Large intestine (tissue), 3 donors: ENCODE measurements at regions not wholly inside any gene's neighbourhood (a gene's known extent, or its start where the extent isn't known, plus 50 kb on each side); places are given as distances from the start of the nearest gene placed in this dataset.

Source experiments
- DNase-seq, 2 donors: peaks; one replicate each; pipeline versions ENCODE4 v3.0.0 to v3.0.0-alpha.2; 2013
- H3K27ac ChIP-seq: one replicate; pipeline ENCODE4 v1.5.1; 2013; ENCODE audit warnings: low read length
- H3K27me3 ChIP-seq: 2 replicates; pipeline ENCODE4 v1.6.1; 2013; ENCODE audit warnings: low read length; ENCODE audit not compliant: control insufficient read depth, insufficient read depth
- H3K36me3 ChIP-seq: 2 replicates; pipeline ENCODE4 v1.6.1; 2013; ENCODE audit warnings: low read length; ENCODE audit not compliant: control insufficient read depth, insufficient read depth
- H3K4me1 ChIP-seq: one replicate; pipeline ENCODE4 v1.6.1; 2013; ENCODE audit warnings: low read length; ENCODE audit not compliant: control insufficient read depth, insufficient read depth
- H3K4me3 ChIP-seq: one replicate; pipeline ENCODE4 v1.5.1; 2013; ENCODE audit warnings: low read length
- H3K9me3 ChIP-seq: one replicate; pipeline ENCODE4 v1.6.1; 2013; ENCODE audit warnings: mild to moderate bottlenecking, low read depth, low read length, moderate library complexity; ENCODE audit not compliant: control insufficient read depth
- WGBS: methylation state at CpG from one replicate; pipeline ENCODE4 v1.1.5; 2013; ENCODE audit warnings: low lambda C conversion rate; ENCODE audit not compliant: insufficient coverage; 5-methylcytosine and 5-hydroxymethylcytosine counted together

DNA sequence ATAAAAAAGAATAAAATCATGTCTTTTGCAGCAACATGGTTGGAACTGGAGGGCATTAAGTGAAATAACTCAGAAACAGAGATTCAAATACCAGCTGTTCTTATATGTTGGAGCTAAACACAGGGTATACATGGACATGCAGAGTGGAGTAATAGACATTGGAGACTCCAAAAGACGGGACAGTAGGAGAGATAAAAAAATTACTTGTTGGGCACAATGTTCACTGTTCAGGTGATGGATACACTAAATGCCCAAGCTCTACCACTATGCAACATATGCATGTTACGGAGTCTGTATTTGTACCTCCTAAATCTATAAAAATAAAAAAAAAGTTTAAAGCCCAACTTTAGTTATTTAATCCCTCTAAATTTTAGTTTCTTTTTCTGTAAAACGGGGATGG is 184.6 kb upstream of the TPK1 start:
- Histone ChIP-seq H3K9me3 (no peaks in the 10 kb centered on the region), H3K27ac (no peak overlapping the region), H3K4me1 (no peaks in the 10 kb centered on the region), H3K36me3 (no peaks in the 10 kb centered on the region), H3K4me3 (no peak overlapping the region), H3K27me3 (no peaks in the 10 kb centered on the region)
- no peak for DNase-seq
- WGBS = 84% methylated on average over 2 of the region's 3 CpGs

DNA sequence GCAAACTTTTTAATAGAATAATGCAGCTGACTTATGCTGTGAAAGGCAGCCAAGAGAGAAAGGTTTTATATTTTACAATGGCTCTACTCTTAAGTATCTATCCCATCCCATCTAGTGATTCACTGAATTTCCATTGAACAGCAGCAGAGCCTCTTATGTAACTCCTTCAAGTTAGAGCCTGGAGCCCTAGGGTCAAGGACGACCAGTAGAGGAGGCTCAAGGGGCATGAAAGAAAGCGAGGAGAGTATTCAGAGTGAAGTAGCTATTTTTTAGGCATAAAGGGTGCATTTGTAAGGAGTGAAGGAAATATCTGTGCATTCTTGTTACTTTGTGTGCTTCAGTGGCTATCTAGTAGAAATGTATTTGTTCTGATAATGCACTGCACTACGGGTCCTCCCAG is 180.2 kb upstream of the TPK1 start:
- Histone ChIP-seq H3K27me3 (no peaks in the 10 kb centered on the region), H3K9me3 (no peaks in the 10 kb centered on the region), H3K27ac (no peak overlapping the region), H3K4me3 (no peak overlapping the region), H3K36me3 (no peaks in the 10 kb centered on the region), H3K4me1 (no peaks in the 10 kb centered on the region)
- WGBS = no CpG with 5 or more reads among the region's 3 CpGs
- DNase-seq = no peak

DNA sequence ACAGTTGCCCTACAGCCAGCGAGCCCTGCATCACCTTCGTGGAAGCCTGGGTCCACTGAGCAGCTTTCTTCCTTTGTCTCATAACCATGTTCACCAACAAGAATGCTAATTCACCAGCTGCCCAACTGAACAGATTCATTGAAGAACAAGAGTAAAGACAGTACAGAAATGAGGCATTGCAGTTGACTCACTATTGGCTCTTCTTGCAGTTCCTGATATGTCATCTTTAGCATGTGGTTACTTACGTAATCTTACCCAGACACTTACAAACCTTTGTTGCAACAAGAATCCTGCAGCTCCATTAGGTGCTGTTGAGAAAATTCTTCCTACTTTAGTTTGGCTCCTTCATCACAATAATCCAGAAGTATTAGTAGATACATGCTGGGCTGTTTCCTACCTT is 174.0 kb upstream of the TPK1 start:
- Histone ChIP-seq H3K27me3 (no peaks in the 10 kb centered on the region), H3K4me3 (no peak overlapping the region), H3K9me3 (no peaks in the 10 kb centered on the region), H3K27ac (no peak overlapping the region), H3K36me3 (no peaks in the 10 kb centered on the region), H3K4me1 (no peaks in the 10 kb centered on the region)
- 100% methylated on average over 1 of the region's 3 CpGs for WGBS
- DNase-seq = no peak

DNA sequence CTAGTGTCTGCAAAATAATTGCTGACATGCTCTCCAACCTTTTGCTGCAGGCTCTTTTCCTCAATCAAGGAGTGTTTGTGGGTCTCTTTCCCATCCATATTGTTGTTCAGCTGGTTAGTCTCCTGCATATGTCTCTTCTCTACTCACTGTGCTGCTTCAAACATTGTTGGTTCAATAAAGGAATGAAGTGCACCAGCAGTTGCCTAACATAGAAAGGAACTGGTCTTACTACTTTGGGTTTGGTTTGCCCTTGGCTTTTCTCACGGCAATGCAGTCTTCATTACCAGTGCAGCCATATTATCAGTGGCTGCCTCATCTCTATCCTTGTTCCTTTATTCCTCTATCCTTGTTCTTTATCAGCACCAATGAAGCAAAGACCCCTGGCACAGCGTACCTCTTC is 169.7 kb upstream of the TPK1 start:
- no peak for DNase-seq
- no peak overlapping the region for H3K27ac ChIP-seq
- no peaks in the 10 kb centered on the region for H3K27me3 ChIP-seq
- H3K4me3 ChIP-seq = no peak overlapping the region
- no peaks in the 10 kb centered on the region for H3K4me1 ChIP-seq
- no CpG with 5 or more reads among the region's 2 CpGs for WGBS
- peaks cover 8% of the 10 kb centered on the region for H3K9me3 ChIP-seq
- no peaks in the 10 kb centered on the region for H3K36me3 ChIP-seq

DNA sequence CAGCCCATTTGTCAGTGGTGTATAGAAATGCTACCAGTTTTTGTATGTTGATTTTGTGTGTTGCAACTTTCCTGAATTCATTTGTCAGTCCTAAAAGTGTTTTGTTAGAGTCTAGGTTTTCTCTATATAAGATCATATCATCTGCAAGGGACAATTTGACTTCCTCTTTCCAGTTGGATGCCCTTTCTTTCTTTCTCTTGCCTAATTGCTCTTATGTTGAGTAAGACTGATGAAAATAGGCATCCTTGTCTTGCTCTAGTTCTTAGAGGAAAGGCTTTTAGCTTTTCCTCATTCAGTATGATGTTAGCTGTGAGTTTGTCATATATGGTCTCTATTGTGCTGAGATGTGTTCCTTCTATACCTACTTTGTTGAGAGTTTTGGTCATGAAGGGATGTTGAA is 161.7 kb upstream of the TPK1 start:
- no peak overlapping the region for H3K4me3 ChIP-seq
- no peak for DNase-seq
- H3K27me3 ChIP-seq = no peaks in the 10 kb centered on the region
- H3K27ac ChIP-seq = no peak overlapping the region
- H3K9me3 ChIP-seq = peaks cover 12% of the 10 kb centered on the region
- no peaks in the 10 kb centered on the region for H3K36me3 ChIP-seq
- H3K4me1 ChIP-seq = no peaks in the 10 kb centered on the region

DNA sequence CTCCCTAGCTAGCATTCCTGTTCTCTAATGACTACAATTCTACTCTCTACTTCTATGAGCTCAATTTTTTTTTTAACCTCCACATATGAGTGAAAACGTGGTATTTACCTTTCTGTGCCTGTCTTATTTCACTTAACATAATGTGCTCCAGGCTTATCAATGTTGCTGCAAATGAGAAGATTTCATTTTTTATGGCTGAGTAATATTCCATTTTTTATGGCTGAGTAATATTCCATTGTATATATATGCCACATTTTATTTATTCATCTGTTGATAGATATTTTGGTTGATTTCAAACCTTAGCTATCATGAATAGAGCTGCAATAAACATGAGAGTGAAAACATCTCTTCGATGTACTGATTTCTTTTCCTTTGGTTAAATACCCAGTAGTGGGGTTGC is 159.6 kb upstream of the TPK1 start:
- WGBS = 67% methylated on average over 1 of the region's 2 CpGs
- no peak overlapping the region for H3K4me3 ChIP-seq
- no peak overlapping the region for H3K27ac ChIP-seq
- DNase-seq = no peak
- no peaks in the 10 kb centered on the region for H3K36me3 ChIP-seq
- H3K9me3 ChIP-seq = peaks cover 3% of the 10 kb centered on the region
- no peaks in the 10 kb centered on the region for H3K27me3 ChIP-seq
- H3K4me1 ChIP-seq = no peaks in the 10 kb centered on the region

DNA sequence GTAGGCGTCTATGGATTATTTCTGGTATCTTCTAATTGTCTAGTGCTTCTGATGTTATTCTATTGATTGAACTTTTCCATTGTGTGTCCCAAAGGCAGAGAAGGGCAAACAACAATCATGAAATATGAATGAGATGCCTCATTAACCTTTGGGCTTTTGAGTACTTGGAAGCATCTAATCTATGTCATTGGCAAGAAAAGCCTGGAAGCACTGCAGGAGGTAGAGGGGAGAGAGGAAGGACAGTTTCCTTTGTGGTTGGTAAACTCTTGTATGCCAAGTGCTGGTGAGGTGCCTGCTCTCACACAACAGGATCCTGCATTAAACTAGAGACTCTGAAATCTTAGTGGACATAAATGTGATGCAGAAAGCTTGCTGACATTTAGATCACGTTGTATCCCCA is 155.2 kb upstream of the TPK1 start:
- no peaks in the 10 kb centered on the region for H3K4me1 ChIP-seq
- DNase-seq = no peak
- no peaks in the 10 kb centered on the region for H3K9me3 ChIP-seq
- H3K4me3 ChIP-seq = no peak overlapping the region
- no peak overlapping the region for H3K27ac ChIP-seq
- 100% methylated on average over 1 of the region's 2 CpGs for WGBS
- no peaks in the 10 kb centered on the region for H3K36me3 ChIP-seq
- H3K27me3 ChIP-seq = no peaks in the 10 kb centered on the region

DNA sequence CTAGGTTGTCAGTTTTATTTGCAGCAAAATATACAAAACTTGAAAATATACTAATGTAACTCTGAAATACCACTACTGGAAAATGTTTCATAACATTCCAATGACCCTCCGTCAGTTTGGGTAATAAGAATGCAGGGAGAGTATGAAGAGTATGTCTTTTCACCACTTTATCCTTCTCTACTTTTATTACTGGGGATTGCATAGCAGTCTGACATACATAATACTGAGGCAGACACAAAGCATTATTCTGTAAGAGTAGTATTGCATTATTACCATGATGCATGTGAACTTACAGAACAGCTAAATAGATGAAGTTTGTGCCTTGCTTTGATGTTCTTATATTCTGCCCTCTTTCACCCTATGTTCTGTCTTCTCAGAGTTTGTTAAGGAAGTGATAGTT is 151.8 kb upstream of the TPK1 start:
- no peak for DNase-seq
- H3K4me1 ChIP-seq = no peaks in the 10 kb centered on the region
- H3K9me3 ChIP-seq = no peaks in the 10 kb centered on the region
- no CpG with 5 or more reads among the region's 1 CpG for WGBS
- H3K4me3 ChIP-seq = no peak overlapping the region
- H3K36me3 ChIP-seq = no peaks in the 10 kb centered on the region
- no peaks in the 10 kb centered on the region for H3K27me3 ChIP-seq
- no peak overlapping the region for H3K27ac ChIP-seq

DNA sequence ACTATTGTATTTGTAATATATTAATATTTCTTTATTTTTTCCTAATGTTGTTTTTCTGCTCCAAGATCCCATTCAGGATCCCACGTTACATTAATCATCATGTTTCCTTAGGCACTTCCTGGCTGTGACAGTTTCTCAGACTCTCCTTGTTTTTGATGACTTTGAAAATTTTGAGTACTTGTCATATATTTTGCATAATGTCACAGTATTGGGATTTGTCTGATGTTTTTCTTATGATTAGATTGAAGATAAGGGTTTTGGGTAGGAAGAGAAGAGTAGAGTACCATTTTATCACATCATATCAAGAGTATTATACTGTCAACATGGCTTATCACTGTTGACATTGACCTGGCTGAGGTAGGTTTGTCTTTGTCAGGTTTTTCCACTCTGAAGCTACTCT is 146.3 kb upstream of the TPK1 start:
- no CpG with 5 or more reads among the region's 1 CpG for WGBS
- Histone ChIP-seq H3K36me3 (no peaks in the 10 kb centered on the region), H3K9me3 (no peaks in the 10 kb centered on the region), H3K4me3 (no peak overlapping the region), H3K27me3 (no peaks in the 10 kb centered on the region), H3K27ac (no peak overlapping the region), H3K4me1 (no peaks in the 10 kb centered on the region)
- no peak for DNase-seq

DNA sequence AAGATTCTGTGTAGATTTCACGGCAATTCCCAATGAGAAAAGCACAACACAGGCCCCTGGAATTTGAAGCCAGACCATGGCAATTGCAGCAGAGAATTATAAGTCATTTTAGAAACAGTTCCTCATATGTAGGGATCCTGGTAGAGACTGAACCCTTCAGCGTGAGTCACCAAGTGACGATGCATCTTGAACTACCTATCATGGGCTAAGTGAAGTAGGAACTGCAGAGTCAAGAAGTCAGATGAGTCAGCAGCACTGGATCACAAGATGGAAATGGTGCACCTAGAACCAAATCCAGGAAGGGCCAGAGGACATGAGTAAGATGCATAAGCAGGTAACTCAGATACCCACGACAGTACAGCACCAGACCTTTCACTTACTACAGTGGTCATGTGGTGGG is 140.0 kb upstream of the TPK1 start:
- H3K4me3 ChIP-seq = no peak overlapping the region
- H3K27me3 ChIP-seq = no peaks in the 10 kb centered on the region
- DNase-seq = no peak
- no peaks in the 10 kb centered on the region for H3K4me1 ChIP-seq
- H3K36me3 ChIP-seq = no peaks in the 10 kb centered on the region
- WGBS = no CpG with 5 or more reads among the region's 4 CpGs
- no peaks in the 10 kb centered on the region for H3K9me3 ChIP-seq
- H3K27ac ChIP-seq = no peak overlapping the region

DNA sequence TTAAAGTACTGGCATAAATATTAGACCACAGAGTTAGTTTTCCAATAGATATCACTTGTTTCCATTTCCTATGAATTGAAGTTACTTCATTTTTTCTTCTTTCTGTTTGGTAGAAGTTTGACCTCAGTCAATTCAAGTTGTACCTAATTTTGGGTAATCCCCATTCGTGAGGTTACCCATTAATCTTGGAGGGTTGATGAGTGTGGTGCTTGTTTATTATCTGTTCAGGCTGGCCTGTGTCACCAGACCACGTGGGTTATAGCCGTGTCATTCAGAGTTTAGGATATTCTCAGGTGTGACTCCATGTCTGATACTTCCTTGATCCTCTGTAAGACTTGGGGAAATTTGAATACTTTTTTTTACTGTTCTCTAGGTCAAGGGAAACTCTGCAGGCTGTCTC is 133.9 kb upstream of the TPK1 start:
- H3K4me3 ChIP-seq = no peak overlapping the region
- H3K36me3 ChIP-seq = no peaks in the 10 kb centered on the region
- H3K27me3 ChIP-seq = no peaks in the 10 kb centered on the region
- H3K4me1 ChIP-seq = no peaks in the 10 kb centered on the region
- WGBS = no CpG with 5 or more reads among the region's 3 CpGs
- H3K27ac ChIP-seq = no peak overlapping the region
- DNase-seq = no peak
- H3K9me3 ChIP-seq = no peaks in the 10 kb centered on the region
